HG03045 (cell line): ENCODE measurements at regions not wholly inside any gene's neighbourhood (a gene's known extent, or its start where the extent isn't known, plus 50 kb on each side); places are given as distances from the start of the nearest gene placed in this dataset.

Source experiments
- ATAC-seq: cut with Tn5 transposase; IDR thresholded peaks from one replicate; pipeline ENCODE4 v1.9.1; 2021; ENCODE audit warnings: mild to moderate bottlenecking, moderate library complexity; ENCODE audit not compliant: unreplicated experiment

GRCh38 chr4:167645358-167645757 lies 411.1 kb upstream of the SPOCK3 start:
- ATAC-seq, result no peak

DNA sequence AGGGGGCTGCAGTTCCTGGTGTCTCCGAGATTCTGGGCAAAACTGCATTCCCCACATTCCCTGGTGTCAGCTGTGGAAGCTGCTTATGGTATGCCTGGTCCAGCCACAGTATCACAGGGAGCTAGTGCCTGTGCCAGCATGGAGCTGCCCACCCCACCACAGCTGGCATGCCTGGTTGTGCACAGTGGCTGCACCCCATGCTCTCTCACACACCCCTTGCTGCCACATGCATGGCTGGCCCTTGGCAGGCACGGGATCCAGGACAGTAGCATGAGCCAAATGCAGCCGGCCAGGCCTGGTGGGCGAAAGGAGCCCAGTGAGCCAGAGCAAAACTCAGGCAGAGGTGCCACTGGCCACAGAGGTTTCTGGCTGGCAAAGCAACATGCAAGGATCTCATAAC lies 418.0 kb upstream of the SPOCK3 start:
- no peak for ATAC-seq

- no peak for ATAC-seq
These were observed 403.6 kb upstream of the ANXA10 start for GRCh38 chr4:167688660-167689142.

DNA sequence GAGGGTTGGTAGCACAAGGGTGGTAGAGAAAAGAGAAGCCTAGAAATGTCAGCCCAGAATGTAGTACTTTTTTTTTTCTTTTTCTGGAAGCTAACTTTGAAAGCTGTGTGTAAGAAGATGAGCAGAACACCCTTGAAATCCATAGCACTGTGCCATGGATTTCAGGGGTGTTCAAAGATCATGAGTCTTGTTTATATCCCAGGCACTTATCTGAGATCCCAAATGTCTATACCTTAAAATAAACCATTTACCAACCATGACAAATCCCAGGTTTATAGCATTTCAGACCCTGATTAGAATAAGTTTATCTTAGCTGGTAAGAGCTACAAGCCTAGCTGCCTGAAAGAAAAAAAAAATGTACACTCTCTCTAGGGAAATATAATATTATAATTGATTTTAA lies 389.9 kb upstream of the ANXA10 start:
- ATAC-seq, result no peak

GRCh38 chr4:167711517-167711916 lies 380.8 kb upstream of the ANXA10 start:
- no peak for ATAC-seq

- ATAC-seq, result no peak
These were observed 378.6 kb upstream of the ANXA10 start for GRCh38 chr4:167713756-167714155.

DNA sequence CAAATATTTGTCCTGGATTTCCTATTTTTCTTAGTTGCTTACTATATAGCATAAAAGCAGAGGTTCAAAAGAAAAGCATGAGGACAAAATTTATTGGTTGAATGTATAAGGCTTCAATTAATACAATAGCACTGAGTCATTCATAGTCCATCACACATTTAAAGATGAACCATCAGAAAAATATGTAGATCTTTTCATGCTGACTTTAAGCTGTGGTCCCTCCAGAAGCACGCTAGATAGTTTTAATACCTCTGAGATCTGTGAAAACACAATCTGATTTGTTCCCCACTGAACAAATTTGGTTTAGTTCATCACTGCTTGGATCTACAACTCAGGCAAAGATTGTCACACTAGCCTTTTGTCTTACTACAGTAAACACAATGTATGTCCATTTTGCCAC lies 377.2 kb upstream of the ANXA10 start:
- ATAC-seq, result no peak

- no peak for ATAC-seq
These were observed 374.8 kb upstream of the ANXA10 start for GRCh38 chr4:167717495-167717894.

DNA sequence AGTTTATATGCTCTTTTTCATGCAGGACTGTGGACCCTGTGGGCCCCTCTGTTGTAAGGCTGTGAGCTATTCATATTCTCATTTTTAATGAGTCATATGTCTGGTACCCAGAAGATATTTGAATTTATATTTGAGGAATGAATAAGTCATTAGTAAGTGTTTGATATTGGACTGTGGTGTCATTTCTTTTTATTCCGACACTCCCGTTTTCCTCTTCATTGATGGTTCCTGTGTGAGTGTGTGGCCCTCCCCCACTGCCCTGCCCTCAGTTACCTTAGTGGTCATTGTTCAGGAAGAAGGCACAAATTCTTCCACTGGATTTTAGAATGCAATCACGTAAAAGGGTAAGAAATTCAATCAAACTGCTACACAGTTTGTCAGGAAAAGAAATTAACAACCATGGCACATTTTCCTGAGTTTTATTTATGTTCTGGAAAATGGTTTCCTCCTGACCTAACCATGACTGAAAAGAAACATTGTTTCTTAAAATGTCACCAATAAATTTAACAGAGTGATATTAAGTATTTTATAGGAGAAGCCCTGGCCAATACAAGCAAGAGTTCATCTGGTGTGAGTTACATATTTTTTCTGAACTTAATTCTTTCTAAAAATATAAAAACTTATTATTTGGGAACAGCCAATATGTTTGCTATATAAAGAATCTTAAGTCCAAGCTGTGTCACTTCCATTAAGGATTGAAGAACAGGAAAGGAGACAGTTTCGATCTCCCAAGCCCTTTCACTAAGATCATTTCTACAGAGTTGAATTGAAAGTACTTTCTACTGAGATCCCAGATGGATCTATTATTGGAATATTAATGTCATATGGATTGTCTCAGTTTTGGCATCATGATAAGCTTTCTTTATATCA lies 370.5 kb upstream of the ANXA10 start:
- ATAC-seq, result no peak

- no peak for ATAC-seq
These were observed 369.9 kb upstream of the ANXA10 start for GRCh38 chr4:167722487-167722808.

GRCh38 chr4:167724941-167725340 lies 367.4 kb upstream of the ANXA10 start:
- no peak for ATAC-seq

DNA sequence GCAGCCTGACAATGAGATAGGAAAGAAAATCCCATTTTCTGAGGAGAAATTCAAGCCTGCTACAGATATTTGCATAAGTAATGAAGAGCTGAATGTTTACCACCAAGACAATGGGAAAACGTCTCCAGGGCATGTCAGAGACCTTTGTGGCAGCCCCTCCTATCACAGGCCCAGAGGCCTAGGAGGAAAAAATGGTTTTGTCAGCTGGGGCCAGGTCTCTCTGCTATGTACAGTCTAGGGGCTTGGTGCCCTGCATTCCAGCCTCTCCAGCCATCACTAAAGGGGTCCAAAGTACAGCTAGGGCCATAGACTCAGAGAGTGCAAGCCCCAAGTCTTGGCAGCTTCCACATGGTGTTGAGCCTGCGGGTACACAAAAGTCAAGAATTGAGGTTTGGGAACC lies 361.6 kb upstream of the ANXA10 start:
- no peak for ATAC-seq

DNA sequence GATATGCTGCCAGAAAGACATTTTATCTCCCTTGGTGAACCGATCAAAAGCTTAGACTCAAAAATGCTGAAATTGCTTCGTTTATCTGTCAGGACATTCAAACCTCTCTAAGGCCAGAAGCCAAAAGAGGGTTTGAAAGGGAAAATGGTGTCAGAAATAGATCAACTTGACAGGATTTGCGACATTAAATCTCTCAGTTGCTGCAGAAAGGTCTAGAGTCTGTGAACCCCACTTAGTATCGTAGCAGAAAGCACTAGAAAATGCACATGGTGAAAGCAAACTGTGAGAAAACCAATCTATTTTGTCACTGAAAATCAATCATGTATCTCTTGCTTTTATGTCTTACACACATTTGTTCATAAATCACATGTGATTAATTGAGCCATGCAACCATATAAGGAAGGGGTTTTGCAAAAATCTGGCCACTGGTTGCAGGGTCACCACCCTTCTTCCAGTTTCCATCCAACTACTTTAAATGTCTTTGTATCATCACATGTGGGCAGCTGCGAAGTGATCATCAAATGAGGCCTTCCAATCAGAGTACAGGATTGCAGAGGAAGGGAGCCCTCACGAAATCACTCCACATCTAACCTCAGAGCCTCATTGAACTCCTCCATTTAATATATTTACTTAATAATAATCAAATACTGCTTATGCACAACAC lies 347.2 kb upstream of the ANXA10 start:
- no peak for ATAC-seq

DNA sequence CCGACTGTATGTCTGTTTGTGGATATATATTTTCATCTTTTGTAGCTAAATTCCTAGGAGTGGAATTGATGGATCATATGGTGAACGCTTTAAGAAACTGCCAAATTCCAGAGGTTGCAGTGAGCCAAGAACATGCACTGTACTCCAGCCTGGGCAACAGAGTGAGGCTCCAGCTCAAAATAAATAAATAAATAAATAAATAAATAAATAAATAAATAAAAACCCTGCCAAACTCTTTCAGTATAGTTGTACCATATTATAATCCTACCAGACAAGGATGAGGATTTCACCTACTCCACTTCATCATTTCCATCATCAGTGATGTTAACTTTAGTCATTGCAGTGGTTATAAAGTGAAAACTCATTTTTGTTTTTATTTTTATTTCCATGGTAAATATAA lies 325.1 kb upstream of the ANXA10 start:
- ATAC-seq, result no peak

DNA sequence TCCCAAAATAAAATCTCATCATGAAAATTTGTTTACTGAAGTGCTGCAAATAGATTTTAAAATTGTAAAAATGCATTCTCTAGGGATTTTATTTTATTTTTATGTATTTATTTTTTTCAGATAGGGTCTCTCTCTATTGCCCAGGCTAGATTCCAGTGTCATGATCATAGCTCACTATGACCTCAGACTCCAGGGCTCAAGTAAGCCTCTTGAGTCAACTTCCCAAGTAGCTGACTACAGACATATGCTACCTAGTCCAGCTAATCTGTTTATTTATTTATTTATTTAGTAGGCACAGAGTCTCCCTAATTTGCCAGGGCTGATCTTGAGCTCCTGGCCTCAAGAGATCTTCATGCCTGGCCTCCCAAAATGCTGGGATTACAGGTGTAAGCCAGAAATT lies 317.7 kb upstream of the ANXA10 start:
- no peak for ATAC-seq

DNA sequence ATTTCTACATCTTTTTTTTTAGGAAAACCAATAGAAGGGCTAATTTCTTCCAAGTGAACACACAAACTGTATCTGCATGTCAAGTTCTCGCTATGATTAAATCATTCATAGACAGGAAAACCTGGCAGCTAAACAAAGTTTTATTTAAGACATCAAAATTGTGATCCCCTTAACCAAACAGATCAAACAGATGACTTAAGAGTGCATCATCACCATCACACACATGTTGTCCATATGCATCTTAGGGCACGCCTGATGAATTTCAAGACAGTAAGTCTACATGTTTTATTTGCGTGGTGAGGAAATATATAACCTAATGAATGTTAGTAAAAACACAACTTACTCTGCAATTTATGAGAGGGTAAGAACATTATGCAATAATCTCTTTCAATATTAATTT lies 317.0 kb upstream of the ANXA10 start:
- no peak for ATAC-seq

GRCh38 chr4:167779280-167779679 lies 313.1 kb upstream of the ANXA10 start:
- no peak for ATAC-seq

DNA sequence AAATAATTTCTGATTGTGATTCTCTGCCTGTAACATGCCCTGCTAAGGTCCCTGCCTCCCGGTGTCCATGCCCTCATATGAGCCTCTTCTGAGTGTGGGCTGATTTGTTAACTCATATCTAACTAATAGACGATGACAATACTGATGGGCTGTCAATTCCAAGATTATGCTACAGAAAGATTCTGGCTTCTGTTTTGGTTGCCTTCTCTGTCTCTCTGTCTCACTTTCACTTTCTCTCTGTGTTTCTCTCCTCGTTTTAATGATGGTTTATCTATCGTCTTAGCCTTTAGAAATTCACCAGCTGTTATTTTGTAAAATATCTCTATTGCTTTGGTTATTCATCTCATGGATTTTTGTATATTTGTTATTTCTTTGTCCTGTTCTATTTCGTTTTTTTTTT lies 312.5 kb upstream of the ANXA10 start:
- no peak for ATAC-seq

- no peak for ATAC-seq
These were observed 307.5 kb upstream of the ANXA10 start for GRCh38 chr4:167784826-167785225.

- ATAC-seq, result no peak
These were observed 306.8 kb upstream of the ANXA10 start for GRCh38 chr4:167785523-167785922.

- ATAC-seq, result no peak
These were observed 305.8 kb upstream of the ANXA10 start for GRCh38 chr4:167786504-167786903.

GRCh38 chr4:167787231-167787630 lies 305.1 kb upstream of the ANXA10 start:
- ATAC-seq, result no peak
